ENCODE measurements at regions not wholly inside any gene's neighbourhood (a gene's known extent, or its start where the extent isn't known, plus 50 kb on each side); places are given as distances from the start of the nearest gene placed in this dataset.

- no peak for DNase-seq
Measured at GRCh38 chr9:118426772-118427171, 722.6 kb downstream of the TLR4 start.

- DNase-seq: no peak
Measured at GRCh38 chr9:118438810-118439209, 734.6 kb downstream of the TLR4 start.

- no peak for DNase-seq
Measured at GRCh38 chr9:118439441-118439840, 735.2 kb downstream of the TLR4 start.

- no peak for DNase-seq
Measured at GRCh38 chr9:118444403-118444802, 740.2 kb downstream of the TLR4 start.

GRCh38 chr9:118446943-118447639 is 742.9 kb downstream of the TLR4 start:
- no peak for DNase-seq

GRCh38 chr9:118449554-118449953 is 745.4 kb downstream of the TLR4 start:
- no peak for DNase-seq

GRCh38 chr9:118455259-118455658 is 751.1 kb downstream of the TLR4 start:
- no peak for DNase-seq

GRCh38 chr9:118455788-118456187 is 751.6 kb downstream of the TLR4 start:
- no peak for DNase-seq

GRCh38 chr9:118457171-118458000 is 753.2 kb downstream of the TLR4 start:
- no peak for DNase-seq

GRCh38 chr9:118459913-118460312 is 755.7 kb downstream of the TLR4 start:
- no peak for DNase-seq

GRCh38 chr9:118463419-118463818 is 759.2 kb downstream of the TLR4 start:
- no peak for DNase-seq

GRCh38 chr9:118473521-118473920 is 769.3 kb downstream of the TLR4 start:
- DNase-seq: no peak

- DNase-seq: no peak
Measured at GRCh38 chr9:118478752-118479151, 774.5 kb downstream of the TLR4 start.

- DNase-seq: no peak
Measured at GRCh38 chr9:118482306-118482705, 778.1 kb downstream of the TLR4 start.

- DNase-seq: no peak
Measured at GRCh38 chr9:118483677-118484076, 779.5 kb downstream of the TLR4 start.

- DNase-seq: no peak
Measured at GRCh38 chr9:118503236-118503635, 799.0 kb downstream of the TLR4 start.

- DNase-seq: no peak
Measured at GRCh38 chr9:118510711-118511110, 806.5 kb downstream of the TLR4 start.

GRCh38 chr9:118515947-118516346 is 811.7 kb downstream of the TLR4 start:
- no peak for DNase-seq

- DNase-seq: no peak
Measured at GRCh38 chr9:118521261-118521660, 817.1 kb downstream of the TLR4 start.

- DNase-seq: peak; percentile 37 to 51
Measured at GRCh38 chr9:118522093-118523028, 818.2 kb downstream of the TLR4 start.

- DNase-seq: no peak
Measured at GRCh38 chr9:118527261-118527660, 823.1 kb downstream of the TLR4 start.

GRCh38 chr9:118529210-118529609 is 825.0 kb downstream of the TLR4 start:
- no peak for DNase-seq

GRCh38 chr9:118529624-118530214 is 825.5 kb downstream of the TLR4 start:
- DNase-seq: no peak

Data from AML-193 (cell line).